ENCODE measurements at regions not wholly inside any gene's neighbourhood (a gene's known extent, or its start where the extent isn't known, plus 50 kb on each side); places are given as distances from the start of the nearest gene placed in this dataset.

DNA sequence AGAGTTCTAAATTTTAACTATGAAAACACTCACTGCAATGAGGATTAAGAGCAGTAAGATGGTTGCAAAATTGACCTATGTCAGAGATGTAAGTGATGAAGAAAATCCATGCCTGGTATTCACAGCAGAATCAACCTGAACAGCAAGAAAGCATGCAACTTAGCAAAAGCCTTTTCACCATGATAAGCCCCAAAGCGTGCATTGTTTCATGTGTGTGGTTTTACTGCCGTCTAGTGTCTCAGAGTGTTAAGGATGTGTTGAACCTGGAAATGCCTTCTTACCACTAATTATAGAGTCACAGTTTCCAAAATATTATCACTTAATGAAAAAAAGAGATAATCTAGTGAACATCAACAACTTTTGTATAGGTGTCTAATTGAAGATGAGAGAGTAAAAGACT is 415.2 kb upstream of the TRPC7 start:
- H3K4me1 Mint-ChIP-seq (ENCODE audit: unreplicated experiment): peaks cover 23% of the 10 kb centered on the region
- H3K9me3 Mint-ChIP-seq (ENCODE audit: unreplicated experiment): peaks cover 6% of the 10 kb centered on the region
- TF ChIP-seq, protein P1, sequence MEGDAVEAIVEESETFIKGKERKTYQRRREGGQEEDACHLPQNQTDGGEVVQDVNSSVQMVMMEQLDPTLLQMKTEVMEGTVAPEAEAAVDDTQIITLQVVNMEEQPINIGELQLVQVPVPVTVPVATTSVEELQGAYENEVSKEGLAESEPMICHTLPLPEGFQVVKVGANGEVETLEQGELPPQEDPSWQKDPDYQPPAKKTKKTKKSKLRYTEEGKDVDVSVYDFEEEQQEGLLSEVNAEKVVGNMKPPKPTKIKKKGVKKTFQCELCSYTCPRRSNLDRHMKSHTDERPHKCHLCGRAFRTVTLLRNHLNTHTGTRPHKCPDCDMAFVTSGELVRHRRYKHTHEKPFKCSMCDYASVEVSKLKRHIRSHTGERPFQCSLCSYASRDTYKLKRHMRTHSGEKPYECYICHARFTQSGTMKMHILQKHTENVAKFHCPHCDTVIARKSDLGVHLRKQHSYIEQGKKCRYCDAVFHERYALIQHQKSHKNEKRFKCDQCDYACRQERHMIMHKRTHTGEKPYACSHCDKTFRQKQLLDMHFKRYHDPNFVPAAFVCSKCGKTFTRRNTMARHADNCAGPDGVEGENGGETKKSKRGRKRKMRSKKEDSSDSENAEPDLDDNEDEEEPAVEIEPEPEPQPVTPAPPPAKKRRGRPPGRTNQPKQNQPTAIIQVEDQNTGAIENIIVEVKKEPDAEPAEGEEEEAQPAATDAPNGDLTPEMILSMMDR (IDR thresholded peaks at IDR 0.05): peak; percentile 10
- no peaks in the 10 kb centered on the region for H3K27me3 Mint-ChIP-seq (ENCODE audit: unreplicated experiment)
- DNase-seq (ENCODE audit: extremely low spot score, unreplicated experiment): no peak
- H3K36me3 Mint-ChIP-seq (ENCODE audit: unreplicated experiment): no peaks in the 10 kb centered on the region
- no peak overlapping the region for H3K4me3 Mint-ChIP-seq (ENCODE audit: unreplicated experiment)
- no peak overlapping the region for H3K27ac Mint-ChIP-seq (ENCODE audit: unreplicated experiment)

DNA sequence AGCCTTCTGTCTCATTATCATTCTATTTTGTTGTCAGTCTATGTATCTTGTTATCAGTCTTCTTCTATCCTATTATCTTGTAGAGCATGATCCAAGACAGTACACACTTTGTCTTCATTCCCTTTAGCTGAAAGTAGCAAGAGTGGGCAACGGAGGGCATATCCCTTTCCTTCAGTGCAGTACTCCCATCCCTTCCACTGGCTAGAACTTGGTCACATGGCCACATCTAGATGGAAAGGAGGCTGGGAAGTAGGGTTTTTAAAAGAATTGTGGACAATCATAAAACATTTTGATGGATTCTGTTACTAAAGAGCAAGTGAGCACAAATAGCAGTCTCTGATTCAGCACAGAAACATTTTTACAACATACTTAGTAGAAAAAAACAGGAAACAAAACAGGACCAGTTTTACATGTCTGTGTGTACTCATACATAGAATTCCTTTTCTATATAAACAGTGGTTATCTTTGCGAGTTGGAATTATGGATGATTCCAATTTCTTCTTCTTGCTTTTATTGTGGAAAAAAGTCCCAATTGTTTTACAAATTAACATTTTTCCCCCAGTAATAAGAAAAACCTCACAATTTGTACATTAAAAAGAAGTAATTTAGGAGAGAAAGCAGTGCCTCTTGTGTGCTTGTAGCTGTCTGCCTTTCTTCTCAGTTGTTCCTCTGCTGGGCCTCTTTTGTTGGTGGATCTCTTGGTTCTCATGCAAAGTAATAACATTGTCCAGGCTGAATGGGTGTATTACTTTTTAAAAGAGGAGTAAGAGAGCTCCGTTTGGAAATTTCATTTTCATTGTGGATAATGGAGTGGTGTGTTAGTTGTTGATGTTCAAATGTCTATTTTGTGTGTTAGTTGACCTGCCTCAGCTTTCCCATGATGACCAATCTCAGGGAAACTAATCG is 410.9 kb upstream of the TRPC7 start:
- H3K9me3 Mint-ChIP-seq (ENCODE audit: unreplicated experiment): peaks cover 6% of the 10 kb centered on the region
- no peak for DNase-seq (ENCODE audit: extremely low spot score, unreplicated experiment)
- TF ChIP-seq, protein P1 (IDR thresholded peaks at IDR 0.05): no peak
- no peak overlapping the region for H3K27ac Mint-ChIP-seq (ENCODE audit: unreplicated experiment)
- peaks cover 18% of the 10 kb centered on the region for H3K4me1 Mint-ChIP-seq (ENCODE audit: unreplicated experiment)
- H3K27me3 Mint-ChIP-seq (ENCODE audit: unreplicated experiment): no peaks in the 10 kb centered on the region
- H3K36me3 Mint-ChIP-seq (ENCODE audit: unreplicated experiment): no peaks in the 10 kb centered on the region
- no peak overlapping the region for H3K4me3 Mint-ChIP-seq (ENCODE audit: unreplicated experiment)

DNA sequence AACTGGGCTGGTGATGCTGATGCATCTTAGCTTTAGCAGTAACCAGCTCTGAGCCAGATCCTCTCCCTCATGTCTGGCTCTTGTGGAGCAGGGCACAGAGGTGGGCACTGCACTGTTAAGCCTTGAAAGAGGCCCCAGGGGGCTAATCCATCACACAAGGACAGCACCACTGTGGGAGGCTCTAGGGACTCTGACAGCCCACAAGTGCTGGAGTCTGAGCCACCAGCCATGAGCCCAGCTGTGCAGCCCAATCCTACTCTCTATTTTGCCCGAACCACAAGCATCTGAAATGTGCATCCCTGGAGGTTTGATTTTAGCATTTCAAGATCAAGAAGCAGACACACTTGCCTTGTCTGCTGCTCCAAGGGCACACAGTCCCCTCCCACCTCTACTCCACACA is 407.1 kb upstream of the TRPC7 start:
- H3K36me3 Mint-ChIP-seq (ENCODE audit: unreplicated experiment): no peaks in the 10 kb centered on the region
- no peaks in the 10 kb centered on the region for H3K27me3 Mint-ChIP-seq (ENCODE audit: unreplicated experiment)
- peaks cover 22% of the 10 kb centered on the region for H3K4me1 Mint-ChIP-seq (ENCODE audit: unreplicated experiment)
- no peak overlapping the region for H3K27ac Mint-ChIP-seq (ENCODE audit: unreplicated experiment)
- no peak for DNase-seq (ENCODE audit: extremely low spot score, unreplicated experiment)
- peaks cover 6% of the 10 kb centered on the region for H3K9me3 Mint-ChIP-seq (ENCODE audit: unreplicated experiment)
- TF ChIP-seq, protein P1 (IDR thresholded peaks at IDR 0.05): no peak
- no peak overlapping the region for H3K4me3 Mint-ChIP-seq (ENCODE audit: unreplicated experiment)

- Mint-ChIP-seq H3K27me3 (ENCODE audit: unreplicated experiment) (no peaks in the 10 kb centered on the region), H3K27ac (ENCODE audit: unreplicated experiment) (no peak overlapping the region), H3K36me3 (ENCODE audit: unreplicated experiment) (no peaks in the 10 kb centered on the region), H3K4me3 (ENCODE audit: unreplicated experiment) (no peak overlapping the region), H3K9me3 (ENCODE audit: unreplicated experiment) (no peaks in the 10 kb centered on the region), H3K4me1 (ENCODE audit: unreplicated experiment) (peaks cover 23% of the 10 kb centered on the region)
- TF ChIP-seq, protein P1 (IDR thresholded peaks at IDR 0.05): peak; percentile 89
- DNase-seq (ENCODE audit: extremely low spot score, unreplicated experiment): peak; percentile 89
Observed at GRCh38 chr5:136769900-136770684, 404.7 kb upstream of the TRPC7 start.

GRCh38 chr5:136769093-136769492 is 403.7 kb upstream of the TRPC7 start:
- TF ChIP-seq, protein P1 (IDR thresholded peaks at IDR 0.05): no peak
- no peaks in the 10 kb centered on the region for H3K27me3 Mint-ChIP-seq (ENCODE audit: unreplicated experiment)
- no peak overlapping the region for H3K27ac Mint-ChIP-seq (ENCODE audit: unreplicated experiment)
- H3K36me3 Mint-ChIP-seq (ENCODE audit: unreplicated experiment): no peaks in the 10 kb centered on the region
- no peaks in the 10 kb centered on the region for H3K9me3 Mint-ChIP-seq (ENCODE audit: unreplicated experiment)
- no peak for DNase-seq (ENCODE audit: extremely low spot score, unreplicated experiment)
- peaks cover 19% of the 10 kb centered on the region for H3K4me1 Mint-ChIP-seq (ENCODE audit: unreplicated experiment)
- H3K4me3 Mint-ChIP-seq (ENCODE audit: unreplicated experiment): no peak overlapping the region

Measured in osteocyte (in vitro differentiated cells).